ENCODE measurements at regions not wholly inside any gene's neighbourhood (a gene's known extent, or its start where the extent isn't known, plus 50 kb on each side); places are given as distances from the start of the nearest gene placed in this dataset.

DNA sequence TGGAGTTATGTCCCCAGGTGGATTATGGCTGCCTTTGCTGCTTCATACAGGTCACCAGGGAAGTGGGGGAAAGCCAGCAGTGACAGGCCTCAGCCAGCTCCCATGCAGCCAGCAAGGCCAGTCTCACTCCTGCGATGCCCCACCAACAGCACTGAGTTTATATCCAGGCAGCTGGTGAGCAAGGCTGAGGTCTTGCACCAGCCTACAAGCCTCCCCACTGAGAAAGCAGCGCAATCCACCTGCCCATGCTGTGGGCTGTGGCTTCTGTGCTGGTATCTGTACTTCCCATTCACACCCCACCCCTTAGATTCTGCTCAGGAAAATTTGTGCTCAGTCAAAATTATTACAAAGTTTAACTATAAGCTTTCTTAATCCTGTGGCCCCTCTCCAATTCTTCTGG, 153.5 kb downstream of the HHIP start:
- H3K4me3 Mint-ChIP-seq: no peak overlapping the region
- no peaks in the 10 kb centered on the region for H3K27me3 Mint-ChIP-seq
- peaks cover 7% of the 10 kb centered on the region for H3K9me3 Mint-ChIP-seq
- no peak for DNase-seq (ENCODE audit: low spot score)
- H3K27ac Mint-ChIP-seq: no peak overlapping the region
- peak in 1 of 2 donors; percentile 11 for ATAC-seq
- H3K36me3 Mint-ChIP-seq: no peaks in the 10 kb centered on the region
- H3K4me1 Mint-ChIP-seq (ENCODE audit: low read depth in 2 of 2): no peaks in the 10 kb centered on the region

DNA sequence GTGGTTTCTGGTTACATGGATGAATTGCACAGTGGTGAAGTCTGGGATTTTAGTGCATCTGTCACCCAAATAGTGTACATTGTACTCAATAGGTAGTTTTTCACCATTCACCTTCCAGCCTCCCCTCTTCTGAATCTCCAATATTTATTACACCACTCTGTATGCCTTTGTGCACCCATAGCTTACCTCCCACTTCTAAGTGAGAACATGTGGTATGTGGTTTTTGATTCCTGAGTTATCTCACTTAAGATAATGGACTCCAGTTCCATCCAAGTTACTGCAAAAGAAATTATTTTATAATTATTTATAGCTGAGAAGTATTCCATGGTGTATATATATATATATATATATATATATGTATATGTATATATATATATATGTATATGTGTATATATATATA, 155.8 kb downstream of the HHIP start:
- no peak for DNase-seq (ENCODE audit: low spot score)
- no peaks in the 10 kb centered on the region for H3K36me3 Mint-ChIP-seq
- peaks cover 10% of the 10 kb centered on the region for H3K9me3 Mint-ChIP-seq
- H3K27ac Mint-ChIP-seq: no peak overlapping the region
- H3K4me3 Mint-ChIP-seq: no peak overlapping the region
- no peak for ATAC-seq
- H3K4me1 Mint-ChIP-seq (ENCODE audit: low read depth in 2 of 2): no peaks in the 10 kb centered on the region
- no peaks in the 10 kb centered on the region for H3K27me3 Mint-ChIP-seq

DNA sequence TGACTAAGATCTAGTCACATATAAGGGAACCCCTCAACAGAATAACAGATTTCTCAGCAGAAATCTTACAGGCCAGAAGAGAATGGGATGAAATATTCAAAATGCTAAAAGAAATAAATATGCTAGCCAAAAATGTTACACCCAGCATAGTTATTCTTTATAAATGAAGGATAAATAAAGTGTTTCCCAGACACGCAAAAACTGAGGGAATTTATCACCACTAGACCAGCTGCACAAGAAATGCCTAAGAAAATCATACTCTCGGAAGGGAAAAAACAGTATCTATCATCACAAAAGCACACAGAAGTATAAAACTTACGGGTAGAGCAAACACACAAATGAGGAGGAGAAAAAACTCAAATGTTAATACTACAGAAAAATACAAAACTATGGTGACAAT, 162.1 kb downstream of the HHIP start:
- H3K27ac Mint-ChIP-seq: no peak overlapping the region
- peaks cover 14% of the 10 kb centered on the region for H3K36me3 Mint-ChIP-seq
- peaks cover 12% of the 10 kb centered on the region for H3K9me3 Mint-ChIP-seq
- H3K27me3 Mint-ChIP-seq: no peaks in the 10 kb centered on the region
- DNase-seq (ENCODE audit: low spot score): no peak
- no peak for ATAC-seq
- H3K4me1 Mint-ChIP-seq (ENCODE audit: low read depth in 2 of 2): no peaks in the 10 kb centered on the region
- H3K4me3 Mint-ChIP-seq: no peak overlapping the region

DNA sequence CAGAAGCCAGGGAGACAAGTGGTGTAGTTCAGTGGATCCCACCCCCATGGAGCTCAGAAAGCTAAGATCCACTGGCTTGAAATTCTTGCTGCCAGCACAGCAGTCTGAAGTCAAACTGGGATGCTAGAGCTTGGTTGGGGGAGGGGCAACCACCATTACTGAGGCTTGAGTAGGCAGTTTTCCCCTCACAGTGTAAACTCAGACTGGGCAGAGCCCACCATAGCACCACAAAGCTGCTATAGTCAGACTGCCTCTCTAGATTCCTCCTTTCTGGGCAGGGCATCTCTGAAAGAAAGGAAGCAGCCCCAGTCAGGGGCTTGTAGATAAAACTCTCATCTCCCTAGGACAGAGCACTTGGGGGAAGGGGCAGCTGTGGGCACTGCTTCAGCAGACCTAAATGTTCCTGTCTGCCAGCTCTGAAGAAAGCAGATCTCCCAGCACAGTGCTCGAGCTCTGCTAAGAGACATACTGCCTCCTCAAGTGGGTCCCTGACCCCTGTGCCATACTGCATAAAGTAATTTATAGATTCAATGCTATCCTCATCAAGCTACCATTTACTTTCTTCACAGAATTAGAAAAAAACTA, 163.2 kb downstream of the HHIP start:
- H3K27ac Mint-ChIP-seq: no peak overlapping the region
- H3K9me3 Mint-ChIP-seq: peaks cover 12% of the 10 kb centered on the region
- DNase-seq (ENCODE audit: low spot score) (no peak), ATAC-seq (no peak)
- no peaks in the 10 kb centered on the region for H3K4me1 Mint-ChIP-seq (ENCODE audit: low read depth in 2 of 2)
- no peak overlapping the region for H3K4me3 Mint-ChIP-seq
- H3K27me3 Mint-ChIP-seq: no peaks in the 10 kb centered on the region
- H3K36me3 Mint-ChIP-seq: peaks cover 14% of the 10 kb centered on the region

DNA sequence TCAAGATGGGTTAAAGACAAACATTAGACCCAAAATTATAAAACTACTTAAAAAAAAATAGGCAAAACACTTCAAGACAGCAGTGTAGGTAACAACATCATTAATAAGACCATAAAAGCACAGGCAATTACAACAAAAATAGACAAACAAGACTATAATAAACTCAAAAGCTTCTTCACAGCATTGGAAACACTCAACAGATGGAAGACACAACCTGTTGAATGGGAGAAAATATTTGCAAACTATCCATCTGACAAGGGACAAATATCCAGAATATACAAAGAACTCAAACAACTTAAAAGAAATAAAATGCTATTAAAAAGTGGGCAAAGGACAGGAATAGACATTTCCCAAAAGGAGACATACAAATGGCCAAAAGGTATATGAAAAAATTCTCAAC, 170.7 kb downstream of the HHIP start:
- Mint-ChIP-seq H3K36me3 (no peaks in the 10 kb centered on the region), H3K4me3 (no peak overlapping the region), H3K9me3 (peaks cover 7% of the 10 kb centered on the region), H3K27me3 (no peaks in the 10 kb centered on the region), H3K4me1 (ENCODE audit: low read depth in 2 of 2) (no peaks in the 10 kb centered on the region), H3K27ac (no peak overlapping the region)
- no peak for DNase-seq (ENCODE audit: low spot score)
- no peak for ATAC-seq

DNA sequence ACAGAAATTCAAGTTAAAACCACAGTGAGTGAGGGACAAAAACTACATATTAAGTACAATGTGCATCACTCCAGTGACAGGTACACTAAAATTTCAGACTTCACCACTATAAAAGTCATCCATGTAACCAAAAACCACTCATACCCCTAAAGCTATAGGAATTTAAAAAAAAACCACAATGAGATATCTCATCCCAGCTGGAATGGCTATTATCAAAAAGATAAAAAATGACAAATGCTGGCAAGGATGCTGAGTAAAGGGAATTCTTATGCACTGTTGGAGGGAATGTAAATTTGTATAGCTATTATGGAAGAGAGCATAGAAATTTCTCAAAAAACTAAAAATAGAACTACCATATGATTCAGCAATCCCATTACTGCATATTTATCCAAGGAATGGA, 171.1 kb downstream of the HHIP start:
- Mint-ChIP-seq H3K4me3 (no peak overlapping the region), H3K9me3 (peaks cover 7% of the 10 kb centered on the region), H3K27ac (no peak overlapping the region), H3K36me3 (no peaks in the 10 kb centered on the region), H3K4me1 (ENCODE audit: low read depth in 2 of 2) (no peaks in the 10 kb centered on the region), H3K27me3 (no peaks in the 10 kb centered on the region)
- no peak for DNase-seq (ENCODE audit: low spot score)
- ATAC-seq: no peak

DNA sequence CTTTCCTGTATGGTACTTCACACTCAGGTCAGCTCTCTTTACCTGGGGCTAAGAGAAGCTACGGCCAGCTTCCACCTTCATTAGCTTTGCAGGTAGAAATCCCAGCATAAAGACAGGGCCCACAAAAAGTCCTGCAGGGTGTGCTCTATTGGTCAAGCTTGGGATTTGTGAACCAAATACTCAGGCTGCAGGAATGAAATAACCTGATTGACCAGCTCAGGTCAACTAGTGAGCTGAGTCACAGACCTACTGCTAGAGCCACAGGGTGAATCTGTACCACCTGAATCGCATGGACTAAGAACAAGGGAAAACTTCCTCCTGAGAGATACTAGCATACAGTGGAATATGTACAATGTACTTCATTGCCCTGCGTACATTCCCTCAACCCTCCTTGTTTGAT, 172.2 kb downstream of the HHIP start:
- Mint-ChIP-seq H3K9me3 (peaks cover 7% of the 10 kb centered on the region), H3K36me3 (no peaks in the 10 kb centered on the region), H3K27ac (no peak overlapping the region), H3K27me3 (no peaks in the 10 kb centered on the region), H3K4me3 (no peak overlapping the region), H3K4me1 (ENCODE audit: low read depth in 2 of 2) (no peaks in the 10 kb centered on the region)
- DNase-seq (ENCODE audit: low spot score): no peak
- ATAC-seq: no peak

DNA sequence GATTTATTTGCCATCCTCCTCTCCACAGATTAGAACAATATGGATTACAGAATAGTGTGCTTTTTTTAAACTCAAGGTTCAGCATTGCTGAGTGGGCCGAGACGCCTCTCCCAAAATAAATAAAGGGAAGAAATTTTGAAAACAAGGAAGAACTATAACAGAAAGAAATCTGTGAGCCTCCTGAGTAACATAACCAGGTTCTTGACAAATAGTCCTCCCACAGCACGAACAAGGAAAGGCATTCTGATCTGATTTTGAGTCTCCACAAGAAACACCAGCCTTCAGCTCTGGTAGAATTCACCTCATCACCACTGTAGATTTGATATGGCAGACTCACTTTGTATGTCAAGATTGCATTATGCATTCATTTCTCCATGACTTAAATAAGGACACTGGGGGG, 173.6 kb downstream of the HHIP start:
- Mint-ChIP-seq H3K27me3 (no peaks in the 10 kb centered on the region), H3K4me3 (no peak overlapping the region), H3K9me3 (peaks cover 4% of the 10 kb centered on the region), H3K36me3 (no peaks in the 10 kb centered on the region), H3K4me1 (ENCODE audit: low read depth in 2 of 2) (no peaks in the 10 kb centered on the region), H3K27ac (no peak overlapping the region)
- ATAC-seq (no peak), DNase-seq (ENCODE audit: low spot score) (no peak)

DNA sequence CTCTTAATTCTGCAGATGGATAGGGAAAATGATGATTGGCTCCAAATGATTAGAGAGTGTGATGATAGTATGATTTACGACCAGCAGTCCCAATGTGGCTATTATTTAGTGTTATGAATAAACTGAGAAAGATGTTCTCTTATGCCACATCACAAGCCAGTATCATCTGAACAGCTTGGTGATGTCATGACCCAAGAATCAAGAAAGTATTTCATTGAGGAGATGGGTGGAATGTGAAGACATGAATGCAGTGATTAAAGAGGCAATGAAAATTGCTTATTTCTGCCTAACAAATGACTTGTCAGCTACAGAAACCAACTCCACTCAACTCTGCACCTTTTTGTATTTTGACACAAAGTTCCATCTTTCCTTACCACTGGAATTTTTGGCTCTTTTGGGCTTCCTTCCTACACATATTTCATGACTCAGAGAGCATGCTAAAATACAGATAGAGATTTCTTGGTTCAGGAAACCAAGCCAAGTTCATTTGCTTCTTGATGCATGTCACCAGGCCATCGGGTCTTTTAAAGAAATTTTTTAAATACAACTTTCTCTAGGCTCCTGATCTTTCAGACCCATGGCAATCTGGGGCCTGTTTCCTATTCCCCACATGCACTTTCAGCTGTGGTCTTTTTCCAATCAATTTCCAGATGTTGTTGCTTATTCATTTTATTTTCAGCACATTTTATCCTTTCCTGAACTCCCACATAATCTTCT, 174.2 kb downstream of the HHIP start:
- ATAC-seq: no peak
- DNase-seq (ENCODE audit: low spot score): no peak
- Mint-ChIP-seq H3K9me3 (peaks cover 4% of the 10 kb centered on the region), H3K4me3 (no peak overlapping the region), H3K27ac (no peak overlapping the region), H3K27me3 (no peaks in the 10 kb centered on the region), H3K4me1 (ENCODE audit: low read depth in 2 of 2) (no peaks in the 10 kb centered on the region), H3K36me3 (no peaks in the 10 kb centered on the region)

DNA sequence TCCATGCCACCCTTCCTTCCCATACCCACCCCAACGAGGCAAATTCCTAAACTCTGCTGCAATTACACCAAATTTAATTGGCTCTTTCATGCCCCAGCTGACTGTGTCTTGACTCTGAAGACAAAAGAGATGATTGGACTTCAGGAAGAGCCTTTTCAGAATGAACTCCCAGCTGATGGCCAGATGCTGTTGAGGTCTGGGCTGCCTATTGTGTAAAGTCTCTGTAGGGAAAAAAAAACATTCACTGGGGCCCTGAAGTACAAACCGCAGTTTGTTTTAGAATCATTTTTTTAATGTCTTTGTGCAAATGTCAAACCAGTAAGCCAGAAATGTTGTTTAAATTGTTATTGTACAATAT, 174.8 kb downstream of the HHIP start:
- no peak for ATAC-seq
- H3K36me3 Mint-ChIP-seq: no peaks in the 10 kb centered on the region
- H3K9me3 Mint-ChIP-seq: peaks cover 4% of the 10 kb centered on the region
- DNase-seq (ENCODE audit: low spot score): no peak
- H3K27me3 Mint-ChIP-seq: no peaks in the 10 kb centered on the region
- H3K27ac Mint-ChIP-seq: no peak overlapping the region
- no peaks in the 10 kb centered on the region for H3K4me1 Mint-ChIP-seq (ENCODE audit: low read depth in 2 of 2)
- no peak overlapping the region for H3K4me3 Mint-ChIP-seq

DNA sequence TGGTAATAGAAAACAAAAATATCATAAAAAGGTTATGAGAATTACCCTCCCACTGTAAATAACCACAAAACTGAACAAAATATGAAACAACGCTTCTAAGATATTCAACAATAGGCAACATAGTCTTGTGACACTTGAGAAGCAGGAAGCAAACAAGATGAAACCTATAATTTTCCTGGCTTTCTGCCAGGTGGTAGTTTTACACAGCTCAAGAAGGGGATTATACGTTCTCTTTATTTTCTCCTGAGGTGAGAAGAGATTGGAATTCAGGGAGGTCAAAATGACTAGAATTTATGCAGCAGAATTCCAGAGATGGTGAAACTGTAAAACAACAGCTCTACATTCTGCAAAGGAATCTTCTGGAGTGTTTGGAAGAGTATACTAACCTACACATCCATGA, 186.0 kb downstream of the HHIP start:
- Mint-ChIP-seq H3K4me1 (ENCODE audit: low read depth in 2 of 2) (no peaks in the 10 kb centered on the region), H3K36me3 (no peaks in the 10 kb centered on the region), H3K27me3 (no peaks in the 10 kb centered on the region), H3K9me3 (peaks cover 6% of the 10 kb centered on the region), H3K27ac (no peak overlapping the region), H3K4me3 (no peak overlapping the region)
- no peak for ATAC-seq
- DNase-seq (ENCODE audit: low spot score): no peak

DNA sequence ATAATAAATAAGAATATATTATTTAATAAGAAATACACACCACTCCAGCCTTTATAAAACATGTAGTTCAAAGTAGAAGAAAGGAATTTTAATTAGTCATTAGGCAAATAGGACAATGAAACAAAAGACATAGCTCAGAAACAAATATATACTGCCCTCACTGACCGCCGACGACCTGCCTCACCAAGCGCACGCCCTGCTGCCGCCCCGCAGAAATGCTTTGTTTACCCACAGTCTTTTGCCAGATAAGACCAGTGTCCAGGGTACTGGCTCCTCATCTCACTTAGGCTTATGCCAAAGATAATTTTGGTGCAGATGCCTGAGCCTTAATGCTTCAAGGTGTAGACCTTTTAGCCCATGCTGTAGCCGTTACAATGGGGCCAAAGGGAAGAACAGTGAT, 199.5 kb downstream of the HHIP start:
- Mint-ChIP-seq H3K36me3 (no peaks in the 10 kb centered on the region), H3K27me3 (no peaks in the 10 kb centered on the region), H3K9me3 (peaks cover 8% of the 10 kb centered on the region), H3K27ac (no peak overlapping the region), H3K4me1 (ENCODE audit: low read depth in 2 of 2) (no peaks in the 10 kb centered on the region), H3K4me3 (no peak overlapping the region)
- no peak for ATAC-seq
- no peak for DNase-seq (ENCODE audit: low spot score)

DNA sequence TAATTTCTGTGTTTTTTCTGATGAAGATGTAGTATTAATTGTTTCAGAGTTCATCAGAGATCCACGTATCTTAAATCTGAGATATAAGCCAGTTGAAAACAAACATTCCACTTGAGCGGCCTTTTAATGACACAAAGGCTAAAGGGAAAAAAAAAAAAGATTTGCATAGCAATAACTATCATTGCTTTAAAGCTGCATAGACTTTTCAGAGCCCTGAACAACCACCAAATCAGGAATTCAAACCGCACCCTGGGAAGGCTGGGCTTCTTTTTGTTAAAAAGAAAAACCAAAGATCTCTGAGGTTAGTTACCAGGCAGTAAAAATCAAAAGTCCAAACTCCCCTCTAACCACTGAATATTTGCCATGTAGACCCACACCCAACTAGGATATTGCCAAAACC, 206.0 kb downstream of the HHIP start:
- Mint-ChIP-seq H3K9me3 (peaks cover 15% of the 10 kb centered on the region), H3K27me3 (no peaks in the 10 kb centered on the region), H3K4me3 (no peak overlapping the region), H3K36me3 (no peaks in the 10 kb centered on the region), H3K4me1 (ENCODE audit: low read depth in 2 of 2) (no peaks in the 10 kb centered on the region), H3K27ac (no peak overlapping the region)
- no peak for ATAC-seq
- no peak for DNase-seq (ENCODE audit: low spot score)

DNA sequence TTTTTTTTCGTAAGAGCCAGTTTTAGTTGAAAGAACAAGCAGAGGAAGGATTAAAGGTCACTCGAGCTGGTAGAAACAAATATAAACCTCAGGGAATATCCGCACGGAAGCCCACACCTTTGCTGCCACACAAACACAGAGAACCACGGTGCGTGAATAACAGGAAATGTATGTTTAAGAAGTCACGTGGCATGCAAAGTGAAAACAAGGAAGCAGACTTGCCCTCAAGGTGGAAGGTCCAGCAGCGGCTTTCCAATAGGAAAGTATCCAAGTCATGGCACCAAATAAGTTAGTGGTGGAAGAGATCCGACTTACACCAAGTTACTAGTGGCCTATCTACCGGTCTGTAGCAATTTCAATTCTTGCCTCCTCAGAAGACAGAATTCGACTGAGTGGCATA, 215.5 kb downstream of the HHIP start:
- no peak for ATAC-seq
- DNase-seq (ENCODE audit: low spot score): no peak
- Mint-ChIP-seq H3K27me3 (no peaks in the 10 kb centered on the region), H3K9me3 (peaks cover 17% of the 10 kb centered on the region), H3K4me1 (ENCODE audit: low read depth in 2 of 2) (no peaks in the 10 kb centered on the region), H3K36me3 (no peaks in the 10 kb centered on the region), H3K27ac (no peak overlapping the region), H3K4me3 (no peak overlapping the region)

DNA sequence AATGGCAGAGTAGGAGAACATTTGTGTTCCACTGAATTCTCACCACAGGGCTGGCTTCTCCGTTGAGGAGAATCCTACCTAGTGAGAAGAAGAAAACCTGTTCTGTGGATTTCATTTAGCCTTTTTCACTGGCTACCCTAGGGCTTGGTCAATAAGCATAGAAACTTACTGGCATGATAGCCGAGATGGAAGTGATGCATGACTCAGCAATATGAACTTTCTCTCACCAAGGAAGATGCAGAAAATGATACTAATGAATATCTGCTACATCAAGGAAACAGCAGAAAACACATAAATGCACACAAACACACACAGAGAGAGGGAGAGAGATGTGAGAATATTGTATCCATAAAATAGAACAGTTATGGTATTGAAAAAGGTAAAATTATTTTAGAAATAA, 216.3 kb downstream of the HHIP start:
- Mint-ChIP-seq H3K4me3 (no peak overlapping the region), H3K36me3 (no peaks in the 10 kb centered on the region), H3K9me3 (peaks cover 17% of the 10 kb centered on the region), H3K27ac (no peak overlapping the region), H3K27me3 (no peaks in the 10 kb centered on the region), H3K4me1 (ENCODE audit: low read depth in 2 of 2) (no peaks in the 10 kb centered on the region)
- no peak for ATAC-seq
- no peak for DNase-seq (ENCODE audit: low spot score)

Measured in natural killer cell treated with Interleukin-12 subunit alpha and Interleukin-12 subunit beta and Interleukin-15 and Interleukin-18, amount 100 ng/mL, for 72 hours (primary cell).